H9 (cell line): ENCODE measurements at regions not wholly inside any gene's neighbourhood (a gene's known extent, or its start where the extent isn't known, plus 50 kb on each side); places are given as distances from the start of the nearest gene placed in this dataset.

Source experiments
- DNase-seq: peaks from one replicate; pipeline ENCODE4 v3.0.0-alpha.2; 2017
- H2AFZ ChIP-seq: one replicate; pipeline ENCODE4 v1.6.1; 2013; ENCODE audit warnings: mild to moderate bottlenecking, low read length, control low read depth, moderate library complexity
- H2AK5ac ChIP-seq: 2 replicates; pipeline ENCODE4 v1.6.1; 2013; ENCODE audit warnings: low read length, control low read depth, mixed read lengths; ENCODE audit not compliant: insufficient read length
- H2BK120ac ChIP-seq: one replicate; pipeline ENCODE4 v1.6.1; 2013; ENCODE audit warnings: low read depth, mild to moderate bottlenecking, low read length, control low read depth, inconsistent platforms; ENCODE audit not compliant: poor library complexity, severe bottlenecking
- H2BK12ac ChIP-seq: 2 replicates; pipeline ENCODE4 v1.6.1; 2013; ENCODE audit warnings: low read length, control low read depth, mixed read lengths, low read depth; ENCODE audit not compliant: insufficient read length
- H2BK15ac ChIP-seq: 2 replicates; pipeline ENCODE4 v1.6.1; 2013; ENCODE audit warnings: low read depth, low read length, control low read depth
- H2BK20ac ChIP-seq: one replicate; pipeline ENCODE4 v1.6.1; 2013; ENCODE audit warnings: low read depth, mild to moderate bottlenecking, low read length, control low read depth, inconsistent platforms; ENCODE audit not compliant: poor library complexity, severe bottlenecking
- H2BK5ac ChIP-seq: 2 replicates; pipeline ENCODE4 v1.6.1; 2013; ENCODE audit warnings: low read length, control low read depth, mixed read lengths; ENCODE audit not compliant: insufficient read length
- H3K14ac ChIP-seq: 2 replicates; pipeline ENCODE4 v1.6.1; 2013; ENCODE audit warnings: low read length, control low read depth; ENCODE audit not compliant: insufficient read depth
- H3K18ac ChIP-seq: 2 replicates; pipeline ENCODE4 v1.6.1; 2013; ENCODE audit warnings: low read depth, mild to moderate bottlenecking, mixed read lengths, low read length, control low read depth; ENCODE audit not compliant: insufficient read length
- H3K23ac ChIP-seq: 2 replicates; pipeline ENCODE4 v1.6.1; 2013; ENCODE audit warnings: low read length, control low read depth, mixed read lengths, low read depth; ENCODE audit not compliant: insufficient read length
- H3K23me2 ChIP-seq: 2 replicates; pipeline ENCODE4 v1.6.1; 2013; ENCODE audit warnings: low read depth, mild to moderate bottlenecking, mixed read lengths, low read length, control low read depth; ENCODE audit not compliant: insufficient read length, poor library complexity, severe bottlenecking
- H3K27ac ChIP-seq: 2 replicates; pipeline ENCODE4 v1.5.1; 2013; ENCODE audit warnings: low read length, control low read depth, mixed read lengths, low read depth; ENCODE audit not compliant: insufficient read length
- H3K27me3 ChIP-seq: 2 replicates; pipeline ENCODE4 v1.6.1; 2013; ENCODE audit warnings: low read length, control low read depth, inconsistent platforms; ENCODE audit not compliant: insufficient read depth
- H3K4ac ChIP-seq: 2 replicates; pipeline ENCODE4 v1.6.1; 2013; ENCODE audit warnings: low read depth, mild to moderate bottlenecking, control low read depth, inconsistent platforms, low read length, moderate library complexity
- H3K4me1 ChIP-seq: 2 replicates; pipeline ENCODE4 v1.6.1; 2013; ENCODE audit warnings: low read length, control low read depth, inconsistent platforms; ENCODE audit not compliant: insufficient read depth
- H3K4me2 ChIP-seq: 2 replicates; pipeline ENCODE4 v1.6.1; 2013; ENCODE audit warnings: low read length, control low read depth, mixed read lengths; ENCODE audit not compliant: insufficient read length, insufficient read depth
- H3K56ac ChIP-seq: 2 replicates; pipeline ENCODE4 v1.6.1; 2013; ENCODE audit warnings: low read depth, mild to moderate bottlenecking, mixed read lengths, low read length, control low read depth; ENCODE audit not compliant: insufficient read length
- H3K79me1 ChIP-seq: 2 replicates; pipeline ENCODE4 v1.6.1; 2013; ENCODE audit warnings: low read depth, mild to moderate bottlenecking, moderate library complexity, low read length, control low read depth, inconsistent platforms; ENCODE audit not compliant: insufficient read depth, poor library complexity, severe bottlenecking
- H3K79me2 ChIP-seq: 2 replicates; pipeline ENCODE4 v1.6.1; 2013; ENCODE audit warnings: low read length, control low read depth, inconsistent platforms; ENCODE audit not compliant: insufficient read depth
- H3K9ac ChIP-seq: 2 replicates; pipeline ENCODE4 v1.6.1; 2013; ENCODE audit warnings: low read length, control low read depth, mixed read lengths; ENCODE audit not compliant: insufficient read length; ENCODE audit errors: extremely low read depth
- H3K9me3 ChIP-seq: one replicate; pipeline ENCODE4 v1.6.1; 2013; ENCODE audit warnings: low read depth, low read length, inconsistent platforms; ENCODE audit not compliant: control insufficient read depth
- H3T11ph ChIP-seq: one replicate; pipeline ENCODE4 v1.6.1; 2013; ENCODE audit warnings: mild to moderate bottlenecking, low read length, control low read depth, inconsistent platforms
- H4K20me1 ChIP-seq: one replicate; pipeline ENCODE4 v1.6.1; 2013; ENCODE audit not compliant: control insufficient read depth, insufficient read length, insufficient read depth
- H4K5ac ChIP-seq: 2 replicates; pipeline ENCODE4 v1.6.1; 2013; ENCODE audit warnings: low read depth, mild to moderate bottlenecking, mixed read lengths, low read length, control low read depth; ENCODE audit not compliant: insufficient read length
- H4K8ac ChIP-seq: replicated peaks from 2 replicates; pipeline ENCODE4 v1.6.1; 2013; ENCODE audit warnings: low read length, control low read depth, mixed read lengths, low read depth; ENCODE audit not compliant: insufficient read length
- H4K91ac ChIP-seq: 2 replicates; pipeline ENCODE4 v1.6.1; 2013; ENCODE audit warnings: low read depth, mild to moderate bottlenecking, moderate library complexity, mixed read lengths, low read length, control low read depth; ENCODE audit not compliant: insufficient read length
- H3K27ac Mint-ChIP-seq, 3 experiments: 2 replicates in 2 of 3; 3 replicates in 1 of 3; pipeline ENCODE4 v1.8.0; 2020 to 2021; ENCODE audit warnings: mixed read lengths in 3 of 3, mild to moderate bottlenecking in 1 of 3, moderate library complexity in 1 of 3
- H3K27me3 Mint-ChIP-seq: 2 replicates; pipeline ENCODE4 v1.8.0; 2021; ENCODE audit warnings: low read depth, mild to moderate bottlenecking, moderate library complexity, mixed read lengths
- H3K36me3 Mint-ChIP-seq, 3 experiments: 2 replicates in 2 of 3; 3 replicates in 1 of 3; pipeline ENCODE4 v1.8.0; 2020 to 2021; ENCODE audit warnings: low read depth in 3 of 3, mixed read lengths in 3 of 3; ENCODE audit not compliant: insufficient read depth in 1 of 3
- H3K4me1 Mint-ChIP-seq, 2 experiments: 2 replicates each; pipeline ENCODE4 v1.8.0; 2020; ENCODE audit warnings: mixed read lengths in 2 of 2
- H3K4me3 Mint-ChIP-seq, 2 experiments: 2 replicates in 1 of 2; 3 replicates in 1 of 2; pipeline ENCODE4 v1.8.0; 2020 to 2021; ENCODE audit warnings: mild to moderate bottlenecking in 2 of 2, mixed read lengths in 2 of 2, moderate library complexity in 1 of 2
- H3K9me3 Mint-ChIP-seq, 2 experiments: 2 replicates in 1 of 2; 3 replicates in 1 of 2; pipeline ENCODE4 v1.8.0; 2020; ENCODE audit warnings: mild to moderate bottlenecking in 2 of 2, mixed read lengths in 2 of 2, moderate library complexity in 1 of 2
- WGBS: extraction: QIAGEN DNeasy Blood & Tissue Kit; methylation state at CpG from one replicate; pipeline ENCODE4 v1.1.7; 2013; ENCODE audit warnings: missing lambda C conversion rate, low lambda C conversion rate, mixed read lengths; ENCODE audit not compliant: insufficient read length; ENCODE audit errors: extremely low coverage; 5-methylcytosine and 5-hydroxymethylcytosine counted together
- TF ChIP-seq, protein P1 (sequence below): fragments of 200-600 bp; sonication (generic); conservative IDR thresholded peaks from 3 replicates; pipeline ENCODE4 v1.8.0; 2021; ENCODE audit warnings: antibody characterized with exemption, mild to moderate bottlenecking

GRCh38 chr11:119586181-119586580 lies 142.8 kb downstream of the NECTIN1 start:
- Histone ChIP-seq H2BK12ac (no peak overlapping the region), H3K23ac (no peak overlapping the region), H3K4me1 (peaks cover 7% of the 10 kb centered on the region; the same call in 1 of the 2 replicates), H3K4ac (no peak overlapping the region), H3K18ac (no peak overlapping the region), H4K91ac (no peak overlapping the region), H3K4me2 (no peak overlapping the region), H2BK120ac (no peak overlapping the region), H3K14ac (no peak overlapping the region), H4K5ac (no peak overlapping the region), H3K27me3 (no peaks in the 10 kb centered on the region; the same call in 1 of the 2 replicates), H4K8ac (no peak overlapping the region), H3K9ac (no peak overlapping the region), H3K56ac (no peak overlapping the region), H3K79me1 (no peaks in the 10 kb centered on the region), H4K20me1 (no peaks in the 10 kb centered on the region), H3K79me2 (no peaks in the 10 kb centered on the region), H3K27ac (no peak overlapping the region), H3K9me3 (no peaks in the 10 kb centered on the region), H3K23me2 (peaks cover 14% of the 10 kb centered on the region), H2BK5ac (no peak overlapping the region), H2BK20ac (no peak overlapping the region), H2BK15ac (no peak overlapping the region), H2AFZ (no peak overlapping the region), H2AK5ac (no peak overlapping the region), H3T11ph (no peak overlapping the region)
- TF ChIP-seq, protein P1, sequence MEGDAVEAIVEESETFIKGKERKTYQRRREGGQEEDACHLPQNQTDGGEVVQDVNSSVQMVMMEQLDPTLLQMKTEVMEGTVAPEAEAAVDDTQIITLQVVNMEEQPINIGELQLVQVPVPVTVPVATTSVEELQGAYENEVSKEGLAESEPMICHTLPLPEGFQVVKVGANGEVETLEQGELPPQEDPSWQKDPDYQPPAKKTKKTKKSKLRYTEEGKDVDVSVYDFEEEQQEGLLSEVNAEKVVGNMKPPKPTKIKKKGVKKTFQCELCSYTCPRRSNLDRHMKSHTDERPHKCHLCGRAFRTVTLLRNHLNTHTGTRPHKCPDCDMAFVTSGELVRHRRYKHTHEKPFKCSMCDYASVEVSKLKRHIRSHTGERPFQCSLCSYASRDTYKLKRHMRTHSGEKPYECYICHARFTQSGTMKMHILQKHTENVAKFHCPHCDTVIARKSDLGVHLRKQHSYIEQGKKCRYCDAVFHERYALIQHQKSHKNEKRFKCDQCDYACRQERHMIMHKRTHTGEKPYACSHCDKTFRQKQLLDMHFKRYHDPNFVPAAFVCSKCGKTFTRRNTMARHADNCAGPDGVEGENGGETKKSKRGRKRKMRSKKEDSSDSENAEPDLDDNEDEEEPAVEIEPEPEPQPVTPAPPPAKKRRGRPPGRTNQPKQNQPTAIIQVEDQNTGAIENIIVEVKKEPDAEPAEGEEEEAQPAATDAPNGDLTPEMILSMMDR: no peak
- H3K4me1 Mint-ChIP-seq: peaks cover 41 to 42% of the 10 kb centered on the region in 2 experiments
- peaks cover 12 to 13% of the 10 kb centered on the region in 2 experiments for H3K9me3 Mint-ChIP-seq
- peaks cover 0 to 17% (median 3%) of the 10 kb centered on the region in 3 experiments; a peak in 4 of 7 replicates for H3K36me3 Mint-ChIP-seq
- WGBS: no CpG with 5 or more reads among the region's 6 CpGs
- H3K27me3 Mint-ChIP-seq: peaks cover 28% of the 10 kb centered on the region
- H3K4me3 Mint-ChIP-seq: 0 out of 5 replicates have a peak overlapping the region, but pooled peaks of 1 of the 2 experiments have one; percentile 26
- H3K27ac Mint-ChIP-seq: no peak overlapping the region
- DNase-seq: no peak
